H1 (cell line): ENCODE measurements at regions not wholly inside any gene's neighbourhood (a gene's known extent, or its start where the extent isn't known, plus 50 kb on each side); places are given as distances from the start of the nearest gene placed in this dataset.

ENCODE experiments used
- BRCA1 ChIP-seq: IDR thresholded peaks from 2 replicates; pipeline ENCODE4 v1.6.1; 2012; ENCODE audit warnings: low read depth, low read length, improper control_type of control experiment
- JUND ChIP-seq: IDR thresholded peaks from 2 replicates; pipeline ENCODE4 v1.6.1; 2011; ENCODE audit warnings: mild to moderate bottlenecking, improper control_type of control experiment, low read length
- NANOG ChIP-seq: IDR thresholded peaks from 2 replicates; pipeline ENCODE4 v1.6.1; 2011; ENCODE audit warnings: low read length, low read depth, mild to moderate bottlenecking, inconsistent platforms; ENCODE audit not compliant: insufficient read depth, poor library complexity, severe bottlenecking
- SP2 ChIP-seq: IDR thresholded peaks from 2 replicates; pipeline ENCODE4 v1.6.1; 2012; ENCODE audit warnings: mild to moderate bottlenecking, low read length, inconsistent platforms
- SRF ChIP-seq: IDR thresholded peaks from 2 replicates; pipeline ENCODE4 v1.6.1; 2011; ENCODE audit warnings: mild to moderate bottlenecking, low read depth, low read length, moderate library complexity
- TF ChIP-seq, protein P1 (sequence below): fragments of 300-600 bp; sonication (generic); IDR thresholded peaks from 2 replicates; pipeline ENCODE4 v1.7.1; 2012; ENCODE audit warnings: low read length, moderate library complexity, mild to moderate bottlenecking, inconsistent platforms; ENCODE audit not compliant: insufficient replicate concordance
- TF ChIP-seq, protein P2 (sequence below), 3 experiments: IDR thresholded peaks; 1 replicate in 2 of 3; 2 replicates in 1 of 3; pipeline versions ENCODE4 v1.5.1 to v1.6.1; 2011; ENCODE audit warnings: low read length in 3 of 3, mild to moderate bottlenecking in 3 of 3, inconsistent platforms in 2 of 3, low read depth in 1 of 3, moderate library complexity in 1 of 3; ENCODE audit not compliant: insufficient read depth in 1 of 3; ENCODE audit errors: control extremely low read depth in 1 of 3

DNA sequence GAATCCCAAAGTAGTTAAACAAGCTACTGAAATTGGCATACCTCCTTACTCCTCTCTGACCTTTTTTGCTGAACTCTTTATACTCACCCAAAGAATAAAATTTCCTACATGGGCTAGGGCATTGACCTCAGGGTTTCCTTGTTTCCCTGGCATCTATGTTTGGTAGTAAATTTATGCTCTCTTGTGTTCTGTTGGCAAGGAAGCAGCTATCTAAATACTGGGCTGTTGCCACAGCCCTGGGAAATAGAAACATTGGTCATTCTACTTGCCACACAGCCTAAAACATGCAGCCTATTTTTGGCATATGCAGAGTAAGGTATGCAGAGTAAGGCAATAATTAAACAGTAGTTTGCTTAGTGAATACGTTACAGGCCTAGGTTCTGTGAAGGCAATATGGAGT lies 351.4 kb downstream of the HLX start (continued):
- TF ChIP-seq, protein P1, sequence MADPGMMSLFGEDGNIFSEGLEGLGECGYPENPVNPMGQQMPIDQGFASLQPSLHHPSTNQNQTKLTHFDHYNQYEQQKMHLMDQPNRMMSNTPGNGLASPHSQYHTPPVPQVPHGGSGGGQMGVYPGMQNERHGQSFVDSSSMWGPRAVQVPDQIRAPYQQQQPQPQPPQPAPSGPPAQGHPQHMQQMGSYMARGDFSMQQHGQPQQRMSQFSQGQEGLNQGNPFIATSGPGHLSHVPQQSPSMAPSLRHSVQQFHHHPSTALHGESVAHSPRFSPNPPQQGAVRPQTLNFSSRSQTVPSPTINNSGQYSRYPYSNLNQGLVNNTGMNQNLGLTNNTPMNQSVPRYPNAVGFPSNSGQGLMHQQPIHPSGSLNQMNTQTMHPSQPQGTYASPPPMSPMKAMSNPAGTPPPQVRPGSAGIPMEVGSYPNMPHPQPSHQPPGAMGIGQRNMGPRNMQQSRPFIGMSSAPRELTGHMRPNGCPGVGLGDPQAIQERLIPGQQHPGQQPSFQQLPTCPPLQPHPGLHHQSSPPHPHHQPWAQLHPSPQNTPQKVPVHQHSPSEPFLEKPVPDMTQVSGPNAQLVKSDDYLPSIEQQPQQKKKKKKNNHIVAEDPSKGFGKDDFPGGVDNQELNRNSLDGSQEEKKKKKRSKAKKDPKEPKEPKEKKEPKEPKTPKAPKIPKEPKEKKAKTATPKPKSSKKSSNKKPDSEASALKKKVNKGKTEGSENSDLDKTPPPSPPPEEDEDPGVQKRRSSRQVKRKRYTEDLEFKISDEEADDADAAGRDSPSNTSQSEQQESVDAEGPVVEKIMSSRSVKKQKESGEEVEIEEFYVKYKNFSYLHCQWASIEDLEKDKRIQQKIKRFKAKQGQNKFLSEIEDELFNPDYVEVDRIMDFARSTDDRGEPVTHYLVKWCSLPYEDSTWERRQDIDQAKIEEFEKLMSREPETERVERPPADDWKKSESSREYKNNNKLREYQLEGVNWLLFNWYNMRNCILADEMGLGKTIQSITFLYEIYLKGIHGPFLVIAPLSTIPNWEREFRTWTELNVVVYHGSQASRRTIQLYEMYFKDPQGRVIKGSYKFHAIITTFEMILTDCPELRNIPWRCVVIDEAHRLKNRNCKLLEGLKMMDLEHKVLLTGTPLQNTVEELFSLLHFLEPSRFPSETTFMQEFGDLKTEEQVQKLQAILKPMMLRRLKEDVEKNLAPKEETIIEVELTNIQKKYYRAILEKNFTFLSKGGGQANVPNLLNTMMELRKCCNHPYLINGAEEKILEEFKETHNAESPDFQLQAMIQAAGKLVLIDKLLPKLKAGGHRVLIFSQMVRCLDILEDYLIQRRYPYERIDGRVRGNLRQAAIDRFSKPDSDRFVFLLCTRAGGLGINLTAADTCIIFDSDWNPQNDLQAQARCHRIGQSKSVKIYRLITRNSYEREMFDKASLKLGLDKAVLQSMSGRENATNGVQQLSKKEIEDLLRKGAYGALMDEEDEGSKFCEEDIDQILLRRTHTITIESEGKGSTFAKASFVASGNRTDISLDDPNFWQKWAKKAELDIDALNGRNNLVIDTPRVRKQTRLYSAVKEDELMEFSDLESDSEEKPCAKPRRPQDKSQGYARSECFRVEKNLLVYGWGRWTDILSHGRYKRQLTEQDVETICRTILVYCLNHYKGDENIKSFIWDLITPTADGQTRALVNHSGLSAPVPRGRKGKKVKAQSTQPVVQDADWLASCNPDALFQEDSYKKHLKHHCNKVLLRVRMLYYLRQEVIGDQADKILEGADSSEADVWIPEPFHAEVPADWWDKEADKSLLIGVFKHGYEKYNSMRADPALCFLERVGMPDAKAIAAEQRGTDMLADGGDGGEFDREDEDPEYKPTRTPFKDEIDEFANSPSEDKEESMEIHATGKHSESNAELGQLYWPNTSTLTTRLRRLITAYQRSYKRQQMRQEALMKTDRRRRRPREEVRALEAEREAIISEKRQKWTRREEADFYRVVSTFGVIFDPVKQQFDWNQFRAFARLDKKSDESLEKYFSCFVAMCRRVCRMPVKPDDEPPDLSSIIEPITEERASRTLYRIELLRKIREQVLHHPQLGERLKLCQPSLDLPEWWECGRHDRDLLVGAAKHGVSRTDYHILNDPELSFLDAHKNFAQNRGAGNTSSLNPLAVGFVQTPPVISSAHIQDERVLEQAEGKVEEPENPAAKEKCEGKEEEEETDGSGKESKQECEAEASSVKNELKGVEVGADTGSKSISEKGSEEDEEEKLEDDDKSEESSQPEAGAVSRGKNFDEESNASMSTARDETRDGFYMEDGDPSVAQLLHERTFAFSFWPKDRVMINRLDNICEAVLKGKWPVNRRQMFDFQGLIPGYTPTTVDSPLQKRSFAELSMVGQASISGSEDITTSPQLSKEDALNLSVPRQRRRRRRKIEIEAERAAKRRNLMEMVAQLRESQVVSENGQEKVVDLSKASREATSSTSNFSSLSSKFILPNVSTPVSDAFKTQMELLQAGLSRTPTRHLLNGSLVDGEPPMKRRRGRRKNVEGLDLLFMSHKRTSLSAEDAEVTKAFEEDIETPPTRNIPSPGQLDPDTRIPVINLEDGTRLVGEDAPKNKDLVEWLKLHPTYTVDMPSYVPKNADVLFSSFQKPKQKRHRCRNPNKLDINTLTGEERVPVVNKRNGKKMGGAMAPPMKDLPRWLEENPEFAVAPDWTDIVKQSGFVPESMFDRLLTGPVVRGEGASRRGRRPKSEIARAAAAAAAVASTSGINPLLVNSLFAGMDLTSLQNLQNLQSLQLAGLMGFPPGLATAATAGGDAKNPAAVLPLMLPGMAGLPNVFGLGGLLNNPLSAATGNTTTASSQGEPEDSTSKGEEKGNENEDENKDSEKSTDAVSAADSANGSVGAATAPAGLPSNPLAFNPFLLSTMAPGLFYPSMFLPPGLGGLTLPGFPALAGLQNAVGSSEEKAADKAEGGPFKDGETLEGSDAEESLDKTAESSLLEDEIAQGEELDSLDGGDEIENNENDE: no peak
- no peak for TF ChIP-seq SP2
- TF ChIP-seq NANOG: no peak
- TF ChIP-seq, protein P2, sequence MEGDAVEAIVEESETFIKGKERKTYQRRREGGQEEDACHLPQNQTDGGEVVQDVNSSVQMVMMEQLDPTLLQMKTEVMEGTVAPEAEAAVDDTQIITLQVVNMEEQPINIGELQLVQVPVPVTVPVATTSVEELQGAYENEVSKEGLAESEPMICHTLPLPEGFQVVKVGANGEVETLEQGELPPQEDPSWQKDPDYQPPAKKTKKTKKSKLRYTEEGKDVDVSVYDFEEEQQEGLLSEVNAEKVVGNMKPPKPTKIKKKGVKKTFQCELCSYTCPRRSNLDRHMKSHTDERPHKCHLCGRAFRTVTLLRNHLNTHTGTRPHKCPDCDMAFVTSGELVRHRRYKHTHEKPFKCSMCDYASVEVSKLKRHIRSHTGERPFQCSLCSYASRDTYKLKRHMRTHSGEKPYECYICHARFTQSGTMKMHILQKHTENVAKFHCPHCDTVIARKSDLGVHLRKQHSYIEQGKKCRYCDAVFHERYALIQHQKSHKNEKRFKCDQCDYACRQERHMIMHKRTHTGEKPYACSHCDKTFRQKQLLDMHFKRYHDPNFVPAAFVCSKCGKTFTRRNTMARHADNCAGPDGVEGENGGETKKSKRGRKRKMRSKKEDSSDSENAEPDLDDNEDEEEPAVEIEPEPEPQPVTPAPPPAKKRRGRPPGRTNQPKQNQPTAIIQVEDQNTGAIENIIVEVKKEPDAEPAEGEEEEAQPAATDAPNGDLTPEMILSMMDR (IDR thresholded peaks at IDR 0.05; ENCODE audit: control extremely low read depth in 1 of 3, insufficient read depth in 1 of 3, low read depth in 1 of 3, low read length in 3 of 3): no peak
- no peak for TF ChIP-seq SRF
- no peak for TF ChIP-seq JUND
- TF ChIP-seq BRCA1: no peak
